ENCODE measurements at regions not wholly inside any gene's neighbourhood (a gene's known extent, or its start where the extent isn't known, plus 50 kb on each side); places are given as distances from the start of the nearest gene placed in this dataset.

DNA sequence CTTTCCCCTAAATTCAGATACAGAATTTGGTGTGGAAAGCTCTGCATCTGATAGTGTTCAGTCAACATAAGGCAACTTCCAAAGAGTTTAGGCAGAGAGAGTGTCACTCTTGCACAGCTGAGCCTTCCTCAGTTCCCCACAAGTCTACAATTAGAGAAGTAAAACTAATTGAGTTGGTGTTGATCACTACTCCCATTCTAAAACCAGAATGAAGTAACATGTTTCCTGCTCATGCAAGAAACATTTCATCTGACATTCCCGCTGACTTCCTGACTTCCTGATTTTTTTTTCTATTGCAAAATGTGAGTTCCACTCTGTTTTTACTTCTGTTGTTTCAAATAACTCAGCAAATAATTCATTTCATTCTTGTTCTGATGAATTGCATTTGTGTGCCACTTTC, 271.0 kb downstream of the ALG10B start:
- Histone ChIP-seq H3K4me3 (ENCODE audit: low read depth, low read length) (no peak overlapping the region), H3K27ac (ENCODE audit: extremely low read depth, low read depth, low read length) (no peak overlapping the region), H3K9me3 (ENCODE audit: control insufficient read depth, insufficient read depth, low read depth, low read length) (no peaks in the 10 kb centered on the region), H3K36me3 (ENCODE audit: control insufficient read depth in 2 of 2, insufficient read depth in 1 of 2, low read length in 2 of 2) (no peaks in the 10 kb centered on the region), H3K4me1 (ENCODE audit: control insufficient read depth, insufficient read depth, low read length) (peaks cover 4% of the 10 kb centered on the region; the same call in 1 of the 2 replicates)
- POLR2A ChIA-PET: interaction anchor here (0.7 kb wide), 1 partner anchor 332 kb away, joined by 3 read pairs; no protein-coding TSS in a partner anchor
- TF ChIP-seq, protein P1, sequence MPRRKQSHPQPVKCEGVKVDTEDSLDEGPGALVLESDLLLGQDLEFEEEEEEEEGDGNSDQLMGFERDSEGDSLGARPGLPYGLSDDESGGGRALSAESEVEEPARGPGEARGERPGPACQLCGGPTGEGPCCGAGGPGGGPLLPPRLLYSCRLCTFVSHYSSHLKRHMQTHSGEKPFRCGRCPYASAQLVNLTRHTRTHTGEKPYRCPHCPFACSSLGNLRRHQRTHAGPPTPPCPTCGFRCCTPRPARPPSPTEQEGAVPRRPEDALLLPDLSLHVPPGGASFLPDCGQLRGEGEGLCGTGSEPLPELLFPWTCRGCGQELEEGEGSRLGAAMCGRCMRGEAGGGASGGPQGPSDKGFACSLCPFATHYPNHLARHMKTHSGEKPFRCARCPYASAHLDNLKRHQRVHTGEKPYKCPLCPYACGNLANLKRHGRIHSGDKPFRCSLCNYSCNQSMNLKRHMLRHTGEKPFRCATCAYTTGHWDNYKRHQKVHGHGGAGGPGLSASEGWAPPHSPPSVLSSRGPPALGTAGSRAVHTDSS (tag by site-specific recombination; IDR thresholded peaks at IDR 0.05): no peak
- TF ChIP-seq OVOL3 (tag by site-specific recombination; IDR thresholded peaks at IDR 0.05) (no peak), ZFP69B (tag by site-specific recombination; IDR thresholded peaks at IDR 0.05) (no peak), ZNF404 (tag by site-specific recombination; IDR thresholded peaks at IDR 0.05) (no peak), ZNF776 (tag by site-specific recombination; IDR thresholded peaks at IDR 0.05; ENCODE audit: borderline replicate concordance) (no peak), ZNF473 (tag by site-specific recombination; IDR thresholded peaks at IDR 0.05) (no peak), ZNF174 (tag by site-specific recombination; IDR thresholded peaks at IDR 0.05) (no peak), SP2 (tag by site-specific recombination; IDR thresholded peaks at IDR 0.05) (no peak), ZNF837 (tag by site-specific recombination; IDR thresholded peaks at IDR 0.05) (no peak), ZNF843 (tag by site-specific recombination; IDR thresholded peaks at IDR 0.05) (no peak), ZBTB7A (tag by site-specific recombination; IDR thresholded peaks at IDR 0.05; ENCODE audit: low read depth) (no peak), ZNF350 (tag by site-specific recombination; IDR thresholded peaks at IDR 0.05) (no peak), ZSCAN23 (tag by site-specific recombination; IDR thresholded peaks at IDR 0.05) (no peak), ZBTB8A (tag by site-specific recombination; IDR thresholded peaks at IDR 0.05) (no peak)
- TF ChIP-seq, protein P2, sequence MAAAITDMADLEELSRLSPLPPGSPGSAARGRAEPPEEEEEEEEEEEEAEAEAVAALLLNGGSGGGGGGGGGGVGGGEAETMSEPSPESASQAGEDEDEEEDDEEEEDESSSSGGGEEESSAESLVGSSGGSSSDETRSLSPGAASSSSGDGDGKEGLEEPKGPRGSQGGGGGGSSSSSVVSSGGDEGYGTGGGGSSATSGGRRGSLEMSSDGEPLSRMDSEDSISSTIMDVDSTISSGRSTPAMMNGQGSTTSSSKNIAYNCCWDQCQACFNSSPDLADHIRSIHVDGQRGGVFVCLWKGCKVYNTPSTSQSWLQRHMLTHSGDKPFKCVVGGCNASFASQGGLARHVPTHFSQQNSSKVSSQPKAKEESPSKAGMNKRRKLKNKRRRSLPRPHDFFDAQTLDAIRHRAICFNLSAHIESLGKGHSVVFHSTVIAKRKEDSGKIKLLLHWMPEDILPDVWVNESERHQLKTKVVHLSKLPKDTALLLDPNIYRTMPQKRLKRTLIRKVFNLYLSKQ (tag by site-specific recombination; IDR thresholded peaks at IDR 0.05; ENCODE audit: borderline replicate concordance): no peak
- TF ChIP-seq, protein P3, sequence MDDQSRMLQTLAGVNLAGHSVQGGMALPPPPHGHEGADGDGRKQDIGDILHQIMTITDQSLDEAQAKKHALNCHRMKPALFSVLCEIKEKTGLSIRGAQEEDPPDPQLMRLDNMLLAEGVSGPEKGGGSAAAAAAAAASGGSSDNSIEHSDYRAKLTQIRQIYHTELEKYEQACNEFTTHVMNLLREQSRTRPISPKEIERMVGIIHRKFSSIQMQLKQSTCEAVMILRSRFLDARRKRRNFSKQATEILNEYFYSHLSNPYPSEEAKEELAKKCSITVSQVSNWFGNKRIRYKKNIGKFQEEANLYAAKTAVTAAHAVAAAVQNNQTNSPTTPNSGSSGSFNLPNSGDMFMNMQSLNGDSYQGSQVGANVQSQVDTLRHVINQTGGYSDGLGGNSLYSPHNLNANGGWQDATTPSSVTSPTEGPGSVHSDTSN (CRISPR knock-in tag; IDR thresholded peaks at IDR 0.05): no peak
- TF ChIP-seq, protein P4, sequence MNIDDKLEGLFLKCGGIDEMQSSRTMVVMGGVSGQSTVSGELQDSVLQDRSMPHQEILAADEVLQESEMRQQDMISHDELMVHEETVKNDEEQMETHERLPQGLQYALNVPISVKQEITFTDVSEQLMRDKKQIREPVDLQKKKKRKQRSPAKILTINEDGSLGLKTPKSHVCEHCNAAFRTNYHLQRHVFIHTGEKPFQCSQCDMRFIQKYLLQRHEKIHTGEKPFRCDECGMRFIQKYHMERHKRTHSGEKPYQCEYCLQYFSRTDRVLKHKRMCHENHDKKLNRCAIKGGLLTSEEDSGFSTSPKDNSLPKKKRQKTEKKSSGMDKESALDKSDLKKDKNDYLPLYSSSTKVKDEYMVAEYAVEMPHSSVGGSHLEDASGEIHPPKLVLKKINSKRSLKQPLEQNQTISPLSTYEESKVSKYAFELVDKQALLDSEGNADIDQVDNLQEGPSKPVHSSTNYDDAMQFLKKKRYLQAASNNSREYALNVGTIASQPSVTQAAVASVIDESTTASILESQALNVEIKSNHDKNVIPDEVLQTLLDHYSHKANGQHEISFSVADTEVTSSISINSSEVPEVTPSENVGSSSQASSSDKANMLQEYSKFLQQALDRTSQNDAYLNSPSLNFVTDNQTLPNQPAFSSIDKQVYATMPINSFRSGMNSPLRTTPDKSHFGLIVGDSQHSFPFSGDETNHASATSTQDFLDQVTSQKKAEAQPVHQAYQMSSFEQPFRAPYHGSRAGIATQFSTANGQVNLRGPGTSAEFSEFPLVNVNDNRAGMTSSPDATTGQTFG (tag by site-specific recombination; IDR thresholded peaks at IDR 0.05; ENCODE audit: borderline replicate concordance): no peak
- TF ChIP-seq, protein P5, sequence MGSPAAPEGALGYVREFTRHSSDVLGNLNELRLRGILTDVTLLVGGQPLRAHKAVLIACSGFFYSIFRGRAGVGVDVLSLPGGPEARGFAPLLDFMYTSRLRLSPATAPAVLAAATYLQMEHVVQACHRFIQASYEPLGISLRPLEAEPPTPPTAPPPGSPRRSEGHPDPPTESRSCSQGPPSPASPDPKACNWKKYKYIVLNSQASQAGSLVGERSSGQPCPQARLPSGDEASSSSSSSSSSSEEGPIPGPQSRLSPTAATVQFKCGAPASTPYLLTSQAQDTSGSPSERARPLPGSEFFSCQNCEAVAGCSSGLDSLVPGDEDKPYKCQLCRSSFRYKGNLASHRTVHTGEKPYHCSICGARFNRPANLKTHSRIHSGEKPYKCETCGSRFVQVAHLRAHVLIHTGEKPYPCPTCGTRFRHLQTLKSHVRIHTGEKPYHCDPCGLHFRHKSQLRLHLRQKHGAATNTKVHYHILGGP (tag by site-specific recombination; IDR thresholded peaks at IDR 0.05): no peak
- TF ChIP-seq, protein P6, sequence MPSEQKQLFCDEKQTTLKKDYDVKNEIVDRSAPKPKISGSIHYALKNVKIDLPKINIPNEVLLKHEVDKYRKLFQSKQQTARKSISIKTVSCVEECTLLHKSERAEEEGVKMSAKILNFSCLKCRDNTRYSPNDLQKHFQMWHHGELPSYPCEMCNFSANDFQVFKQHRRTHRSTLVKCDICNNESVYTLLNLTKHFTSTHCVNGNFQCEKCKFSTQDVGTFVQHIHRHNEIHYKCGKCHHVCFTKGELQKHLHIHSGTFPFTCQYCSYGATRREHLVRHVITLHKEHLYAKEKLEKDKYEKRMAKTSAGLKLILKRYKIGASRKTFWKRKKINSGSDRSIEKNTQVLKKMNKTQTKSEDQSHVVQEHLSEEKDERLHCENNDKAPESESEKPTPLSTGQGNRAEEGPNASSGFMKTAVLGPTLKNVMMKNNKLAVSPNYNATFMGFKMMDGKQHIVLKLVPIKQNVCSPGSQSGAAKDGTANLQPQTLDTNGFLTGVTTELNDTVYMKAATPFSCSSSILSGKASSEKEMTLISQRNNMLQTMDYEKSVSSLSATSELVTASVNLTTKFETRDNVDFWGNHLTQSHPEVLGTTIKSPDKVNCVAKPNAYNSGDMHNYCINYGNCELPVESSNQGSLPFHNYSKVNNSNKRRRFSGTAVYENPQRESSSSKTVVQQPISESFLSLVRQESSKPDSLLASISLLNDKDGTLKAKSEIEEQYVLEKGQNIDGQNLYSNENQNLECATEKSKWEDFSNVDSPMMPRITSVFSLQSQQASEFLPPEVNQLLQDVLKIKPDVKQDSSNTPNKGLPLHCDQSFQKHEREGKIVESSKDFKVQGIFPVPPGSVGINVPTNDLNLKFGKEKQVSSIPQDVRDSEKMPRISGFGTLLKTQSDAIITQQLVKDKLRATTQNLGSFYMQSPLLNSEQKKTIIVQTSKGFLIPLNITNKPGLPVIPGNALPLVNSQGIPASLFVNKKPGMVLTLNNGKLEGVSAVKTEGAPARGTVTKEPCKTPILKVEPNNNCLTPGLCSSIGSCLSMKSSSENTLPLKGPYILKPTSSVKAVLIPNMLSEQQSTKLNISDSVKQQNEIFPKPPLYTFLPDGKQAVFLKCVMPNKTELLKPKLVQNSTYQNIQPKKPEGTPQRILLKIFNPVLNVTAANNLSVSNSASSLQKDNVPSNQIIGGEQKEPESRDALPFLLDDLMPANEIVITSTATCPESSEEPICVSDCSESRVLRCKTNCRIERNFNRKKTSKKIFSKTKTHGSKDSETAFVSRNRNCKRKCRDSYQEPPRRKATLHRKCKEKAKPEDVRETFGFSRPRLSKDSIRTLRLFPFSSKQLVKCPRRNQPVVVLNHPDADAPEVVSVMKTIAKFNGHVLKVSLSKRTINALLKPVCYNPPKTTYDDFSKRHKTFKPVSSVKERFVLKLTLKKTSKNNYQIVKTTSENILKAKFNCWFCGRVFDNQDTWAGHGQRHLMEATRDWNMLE (tag by site-specific recombination; conservative IDR thresholded peaks at IDR 0.05; ENCODE audit: low read depth): no peak
- CTCF ChIA-PET: interaction anchor here (1.0 to 1.2 kb wide), 2 partner anchors 8 kb away, joined by 3 to 5 read pairs; no protein-coding TSS in a partner anchor
